Fibroblast of the conjunctiva (primary cell): ENCODE measurements at regions not wholly inside any gene's neighbourhood (a gene's known extent, or its start where the extent isn't known, plus 50 kb on each side); places are given as distances from the start of the nearest gene placed in this dataset.
"Not testable (repeated sequence)": the region's sequence is repeated elsewhere in the genome, so short reads cannot be mapped to it uniquely, and the experiment has no call there.

Experiments used
- DNase-seq: peaks from one replicate; pipeline ENCODE4 v3.0.0-alpha.2; 2010; ENCODE audit warnings: low read depth

DNA sequence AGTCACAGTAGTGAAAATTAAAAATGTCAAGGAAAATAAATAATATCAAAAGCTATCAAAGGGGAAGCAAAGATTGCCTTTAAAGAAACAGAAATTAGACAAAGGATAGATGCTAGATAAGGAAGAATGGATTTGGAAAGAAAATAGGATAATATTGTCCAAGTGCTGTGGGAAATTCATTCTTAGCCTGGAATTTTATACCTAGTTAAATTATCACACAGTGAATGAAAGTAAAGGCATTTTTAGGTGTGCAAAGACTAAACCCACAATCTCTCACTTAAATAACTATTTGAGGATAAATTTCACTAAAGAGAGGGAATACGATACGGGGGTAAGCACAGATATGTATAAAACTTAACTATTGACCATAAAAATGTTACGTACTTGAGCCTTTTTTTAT lies 511.1 kb downstream of the TMEM135 start:
- DNase-seq, result no peak

DNA sequence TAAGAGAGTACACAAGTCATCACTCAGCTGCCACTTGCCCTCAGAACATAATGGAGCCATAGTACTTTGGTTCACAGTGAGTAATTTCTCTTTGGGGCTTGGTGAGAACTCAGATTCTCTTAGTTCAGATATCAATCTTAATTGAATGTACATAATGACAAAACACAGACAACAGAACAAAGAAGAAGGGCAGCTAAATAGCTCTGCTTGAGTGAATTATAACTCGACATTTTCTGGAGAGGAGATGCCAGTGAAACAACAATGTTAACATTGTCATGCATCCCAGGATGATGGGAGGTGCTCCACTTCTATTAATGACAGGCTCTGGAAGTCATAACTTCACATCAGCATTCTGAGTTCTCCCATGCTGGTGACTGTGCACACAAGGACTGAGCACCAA lies 508.1 kb downstream of the TMEM135 start:
- no peak for DNase-seq

DNA sequence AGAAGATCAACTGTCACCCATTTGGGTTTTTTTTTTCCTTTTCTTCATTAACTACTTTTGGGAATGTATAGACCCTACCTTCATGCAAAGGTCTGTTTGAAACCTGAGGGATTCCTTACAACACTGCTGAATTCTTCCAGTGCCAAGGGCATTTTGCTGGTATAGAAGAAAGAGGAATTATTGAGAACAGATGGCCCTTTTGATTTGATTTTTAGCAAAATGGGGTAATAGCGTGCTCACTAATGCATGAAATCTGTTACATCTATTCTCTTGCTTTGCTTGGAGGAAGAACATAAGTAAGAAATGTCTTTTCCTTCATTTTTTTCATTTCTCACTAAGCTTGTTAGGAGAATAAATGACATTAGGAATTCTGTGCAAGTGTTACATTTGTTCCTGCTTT lies 501.9 kb downstream of the TMEM135 start:
- DNase-seq, result no peak

DNA sequence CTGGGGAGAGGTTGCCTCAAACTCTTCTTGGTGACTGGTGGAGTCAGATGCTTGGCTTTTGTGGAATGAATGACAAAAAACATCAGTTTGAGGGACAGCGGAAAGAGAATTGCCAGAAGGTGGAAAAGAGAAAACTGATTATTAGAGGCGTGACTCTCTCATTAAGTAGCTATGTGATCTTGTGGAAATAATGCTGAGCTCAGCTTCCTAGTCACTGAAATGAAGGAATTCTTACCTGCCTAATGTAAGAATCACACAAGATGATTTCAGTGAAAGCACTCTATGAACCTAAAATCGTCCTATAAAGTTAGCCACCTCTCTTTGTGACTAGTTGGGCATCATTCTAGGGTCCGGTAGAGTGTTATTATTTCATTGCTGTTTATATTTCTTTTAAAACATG lies 498.8 kb downstream of the TMEM135 start:
- no peak for DNase-seq

DNA sequence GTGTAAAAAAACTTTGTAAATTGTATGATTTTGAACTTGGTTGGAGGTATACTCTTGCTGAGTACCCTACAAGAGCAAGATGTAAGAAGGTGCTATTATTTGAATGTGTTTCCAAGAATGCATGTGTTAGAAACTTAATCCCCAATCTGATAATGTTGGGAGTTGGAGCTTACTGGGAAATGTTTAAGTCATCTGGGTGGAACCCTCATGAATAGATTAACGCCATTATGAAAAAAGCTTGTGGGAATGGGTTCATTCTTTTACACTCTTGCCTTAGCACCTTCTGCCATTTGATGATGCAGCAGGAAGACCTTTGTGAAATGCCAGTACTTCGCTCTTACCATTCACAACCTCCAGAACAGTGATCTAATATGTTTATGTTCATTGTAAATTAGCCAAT lies 498.3 kb downstream of the TMEM135 start:
- no peak for DNase-seq

DNA sequence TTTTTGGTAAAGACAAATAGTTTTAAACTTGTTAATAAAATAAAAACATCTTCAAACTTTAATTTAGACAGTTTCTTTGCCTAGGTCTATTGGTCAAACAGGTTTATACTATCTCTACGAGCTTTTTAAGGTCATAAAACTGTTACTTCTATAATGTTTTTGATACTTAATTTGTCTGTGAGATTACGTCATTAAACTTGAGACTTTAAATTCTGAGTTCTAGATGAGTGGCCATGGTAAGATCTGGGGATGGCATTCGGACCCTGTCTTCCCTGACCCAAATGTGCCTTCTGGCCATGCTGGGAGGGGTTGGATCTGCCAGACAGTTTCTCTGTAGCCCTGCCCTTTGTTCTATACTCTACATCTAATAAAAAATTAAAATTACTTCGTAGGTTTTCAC lies 497.8 kb downstream of the TMEM135 start:
- no peak for DNase-seq

DNA sequence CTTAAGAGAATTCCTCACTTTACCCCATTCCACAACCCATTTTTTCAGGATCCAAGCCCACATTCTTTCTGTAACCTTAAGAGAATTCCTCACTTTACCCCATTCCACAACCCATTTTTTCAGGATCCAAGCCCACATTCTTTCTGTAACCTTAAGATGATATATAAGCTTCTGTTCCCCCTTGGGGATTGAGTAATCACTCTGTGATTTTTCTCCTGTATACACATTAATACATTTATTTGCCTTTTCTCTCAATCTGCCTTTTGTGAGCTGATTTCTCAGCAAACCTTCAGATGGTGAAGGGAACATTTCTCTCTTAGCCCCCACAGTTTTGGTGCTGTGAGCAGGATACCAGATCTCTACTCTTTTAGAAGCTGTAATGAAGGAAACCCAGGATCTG lies 494.1 kb downstream of the TMEM135 start:
- not testable (repeated sequence) for DNase-seq

DNA sequence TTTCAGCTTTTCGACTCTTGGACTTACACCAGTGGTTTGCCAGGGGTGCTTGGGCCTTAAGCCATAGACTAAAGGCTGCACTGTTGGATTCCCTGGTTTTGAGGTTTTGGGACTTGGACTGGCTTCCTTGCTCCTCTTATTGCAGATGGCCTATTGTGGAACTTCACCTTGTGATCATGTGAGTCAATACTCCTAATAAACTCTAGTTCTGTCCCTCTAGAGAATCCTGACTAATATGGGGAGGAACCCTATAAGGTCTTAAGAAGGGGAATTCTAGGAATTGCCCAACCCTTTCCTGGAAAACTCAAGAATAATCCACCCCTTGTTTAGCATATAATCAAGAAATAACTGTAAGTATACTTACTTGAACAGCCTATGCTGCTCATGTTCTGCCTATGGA lies 491.8 kb downstream of the TMEM135 start:
- DNase-seq, result no peak

DNA sequence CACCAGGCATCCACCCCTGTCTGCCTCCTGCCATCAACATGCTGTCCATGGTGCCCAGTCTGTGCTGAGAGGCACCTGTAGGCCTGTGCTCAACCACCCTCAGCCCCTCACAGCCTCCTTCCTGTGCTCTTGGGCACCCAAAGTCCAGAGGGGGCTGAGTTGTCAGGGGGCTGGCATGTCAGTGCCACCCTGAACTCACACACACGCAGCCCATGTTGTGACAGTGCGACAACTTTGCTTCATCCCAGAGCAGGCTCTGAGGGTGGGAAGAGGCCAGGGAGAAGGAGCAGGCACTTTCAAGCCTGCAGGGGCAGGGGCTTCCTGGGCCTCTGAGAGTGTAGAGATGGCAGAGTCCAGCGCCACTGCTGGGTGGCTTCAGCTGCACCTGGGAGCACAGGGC lies 491.0 kb downstream of the TMEM135 start:
- DNase-seq, result no peak

DNA sequence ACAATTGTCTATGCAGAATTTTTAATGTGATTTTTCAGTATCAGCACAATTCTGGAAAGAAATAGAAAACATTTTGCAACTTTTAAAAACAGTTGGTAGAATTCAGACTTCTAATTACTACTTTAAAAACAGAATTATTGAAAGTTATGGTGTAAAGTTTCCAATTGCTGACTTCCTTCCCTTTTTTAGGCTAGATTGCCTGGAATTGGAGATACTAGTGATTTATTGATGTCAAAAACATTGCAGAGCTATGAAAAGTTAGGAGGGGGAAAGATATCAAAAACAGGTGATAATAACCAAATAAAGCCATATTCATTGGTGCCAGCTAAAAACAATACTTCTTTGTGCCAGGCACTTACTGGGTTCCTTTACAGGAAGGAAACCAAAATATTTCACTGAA lies 485.5 kb downstream of the TMEM135 start:
- DNase-seq, result no peak

DNA sequence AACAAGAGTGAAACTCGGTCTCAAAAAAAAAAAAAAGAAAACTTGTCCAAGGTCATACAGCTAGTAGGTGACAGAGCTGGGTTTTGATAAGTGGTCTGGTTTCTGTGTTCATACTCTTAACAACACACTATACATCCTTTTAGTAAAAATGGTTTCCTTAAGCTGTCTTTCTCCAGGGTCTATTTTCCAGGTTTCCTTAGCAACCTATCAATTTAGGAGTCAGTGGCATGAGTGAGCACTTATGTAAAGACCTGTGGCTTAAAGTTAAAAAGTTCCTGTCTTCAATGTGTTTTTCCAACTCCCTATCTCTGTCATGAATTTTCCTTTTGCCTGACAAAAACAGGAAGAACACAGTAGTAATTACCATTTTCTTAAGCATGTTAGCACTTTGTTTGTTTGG lies 480.5 kb downstream of the TMEM135 start:
- no peak for DNase-seq

DNA sequence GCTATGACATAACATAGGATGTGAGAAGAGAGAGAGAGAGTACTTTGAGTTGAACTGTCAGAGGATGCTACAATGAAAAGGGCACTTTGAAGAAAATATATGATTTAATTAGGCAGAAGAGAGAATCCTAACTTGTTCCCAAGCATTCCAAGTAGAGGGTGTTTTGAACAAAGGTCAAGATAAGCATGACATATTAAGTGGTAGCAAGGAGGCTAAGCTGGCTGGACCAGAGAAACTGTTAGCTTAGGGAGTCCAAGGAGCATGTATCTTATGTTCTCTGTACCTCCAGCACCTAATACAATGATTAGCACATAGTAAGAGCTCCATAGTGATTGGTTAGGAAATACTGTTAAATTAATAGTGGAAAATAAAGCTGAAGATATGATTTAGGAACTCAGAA lies 479.6 kb downstream of the TMEM135 start:
- DNase-seq, result no peak

DNA sequence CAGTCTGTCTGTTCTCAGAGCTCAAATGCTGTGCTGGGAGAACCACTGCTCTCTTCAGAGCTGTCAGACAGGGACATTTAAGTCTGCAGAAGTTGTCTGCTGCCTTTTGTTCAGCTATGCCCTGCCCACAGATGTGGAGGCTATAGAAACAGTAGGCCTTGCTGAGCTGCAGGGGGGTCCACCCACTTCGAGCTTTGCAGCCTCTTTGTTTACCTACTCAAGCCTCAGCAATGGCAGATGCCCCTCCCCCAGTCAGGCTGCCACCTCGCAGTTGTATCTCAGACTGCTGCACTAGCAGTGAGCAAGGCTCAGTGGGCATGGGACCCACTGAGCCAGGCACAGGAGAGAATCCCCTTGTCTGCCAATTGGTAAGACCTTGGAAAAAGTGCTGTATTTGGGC lies 470.0 kb downstream of the TMEM135 start:
- not testable (repeated sequence) for DNase-seq

DNA sequence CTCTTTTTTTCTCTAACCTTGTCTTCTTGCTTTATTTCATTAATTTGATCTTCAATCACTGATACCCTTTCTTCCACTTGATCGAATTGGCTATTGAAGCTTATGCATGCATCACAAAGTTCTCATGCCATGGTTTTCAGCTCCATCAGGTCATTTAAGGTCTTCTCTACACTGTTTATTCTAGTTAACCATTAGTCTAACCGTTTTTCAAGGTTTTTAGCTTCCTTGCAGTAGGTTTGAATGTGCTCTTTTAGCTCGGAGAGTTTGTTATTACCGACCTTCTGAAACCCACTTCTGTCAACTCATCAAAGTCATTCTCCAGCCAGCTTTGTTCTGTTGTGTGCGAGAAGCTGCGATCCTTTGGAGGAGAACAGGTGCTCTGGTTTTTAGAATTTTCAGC lies 469.2 kb downstream of the TMEM135 start:
- DNase-seq, result not testable (repeated sequence)

DNA sequence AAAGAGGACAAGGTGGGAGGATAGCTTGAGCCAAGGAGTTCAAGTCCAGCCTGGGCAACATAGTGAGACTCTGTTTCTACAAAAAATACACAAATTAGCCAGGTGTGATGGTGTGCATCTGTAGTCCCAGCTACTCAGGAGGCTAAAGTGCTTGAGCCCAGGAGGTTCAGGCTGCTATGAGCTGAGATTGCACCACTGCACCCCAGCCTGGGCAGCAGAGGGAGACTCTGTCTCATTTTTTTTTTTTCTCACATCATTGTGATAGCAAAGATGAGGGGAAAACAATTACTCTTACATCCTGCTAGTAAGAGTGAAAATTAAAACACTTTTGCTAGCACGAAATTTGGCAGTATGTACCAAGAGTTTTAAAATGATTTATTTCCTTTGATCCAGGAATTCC lies 463.7 kb downstream of the TMEM135 start:
- DNase-seq, result no peak

DNA sequence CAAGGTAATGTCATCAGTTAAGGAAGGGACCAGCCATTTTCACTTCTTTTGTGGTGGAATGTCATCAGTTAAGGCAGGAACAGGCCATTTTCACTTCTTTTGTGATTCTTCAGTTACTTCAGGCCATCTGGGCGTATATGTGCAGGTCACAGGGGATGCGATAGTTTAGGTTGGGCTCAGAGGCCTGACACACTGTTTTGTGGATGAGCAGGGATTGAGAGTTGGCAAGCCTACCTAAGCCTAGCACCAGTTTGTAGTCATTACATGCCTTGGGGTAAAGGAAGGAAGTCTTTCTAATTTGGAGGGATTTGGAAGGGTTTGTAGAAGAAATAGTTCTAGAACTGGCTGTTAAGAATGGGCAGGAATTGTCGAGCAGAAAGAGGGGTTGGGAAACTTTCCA lies 457.2 kb downstream of the TMEM135 start:
- not testable (repeated sequence) for DNase-seq

DNA sequence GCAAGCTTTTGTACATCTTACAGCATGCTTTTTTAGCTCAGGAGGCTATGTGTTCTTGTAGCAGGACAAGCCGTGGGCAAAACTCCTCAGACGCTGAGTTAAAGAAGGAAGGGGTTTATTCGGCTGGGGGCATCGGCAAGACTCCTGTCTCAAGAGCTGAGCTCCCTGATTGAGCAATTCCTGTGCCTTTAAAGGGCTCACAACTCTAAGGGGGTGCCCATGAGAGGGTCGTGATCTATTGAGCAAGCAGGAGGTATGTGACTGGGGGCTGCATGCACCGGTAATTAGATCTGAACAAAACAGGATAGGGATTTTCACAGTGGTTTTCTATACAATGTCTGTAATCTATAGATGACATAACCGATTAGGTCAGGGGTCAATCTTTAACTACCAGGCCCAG lies 456.3 kb downstream of the TMEM135 start:
- DNase-seq, result not testable (repeated sequence)

DNA sequence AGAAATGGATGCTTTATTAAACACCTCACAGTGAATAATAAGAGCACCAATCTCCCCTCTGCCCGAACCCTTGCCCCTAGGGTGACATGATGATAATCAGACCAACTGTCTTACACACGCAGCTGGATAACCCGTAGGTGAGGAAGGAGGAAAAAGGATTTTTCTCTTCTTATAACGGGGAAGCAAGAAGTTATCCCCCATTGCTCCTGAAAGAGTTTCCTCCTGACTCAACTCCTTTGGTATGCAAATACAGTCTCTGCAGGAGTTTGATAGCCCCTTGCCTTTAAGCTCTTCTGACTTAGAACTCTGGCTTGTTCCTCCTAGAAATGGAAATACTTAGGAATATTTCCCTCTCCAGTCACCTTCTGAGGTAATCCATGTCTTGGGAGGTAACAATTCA lies 455.8 kb downstream of the TMEM135 start:
- DNase-seq, result no peak

DNA sequence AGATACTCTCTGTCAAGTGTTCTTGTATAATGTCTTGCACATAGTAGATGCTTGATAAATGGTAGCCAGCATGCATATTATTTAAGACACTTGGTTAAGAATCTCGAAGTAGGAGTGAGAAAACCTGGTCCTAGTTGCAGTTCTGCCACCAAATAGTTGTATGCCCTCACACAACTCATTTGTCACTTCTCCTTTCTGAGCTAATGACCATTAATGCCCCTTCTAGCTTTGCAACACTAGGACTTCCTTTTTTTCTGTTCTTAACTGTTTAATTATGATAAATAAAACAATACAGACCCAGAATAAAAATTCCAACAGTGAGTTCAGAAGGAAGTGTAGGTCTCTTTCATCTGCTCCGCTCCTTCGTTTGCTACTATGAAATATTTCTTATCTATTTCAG lies 453.6 kb downstream of the TMEM135 start:
- no peak for DNase-seq

DNA sequence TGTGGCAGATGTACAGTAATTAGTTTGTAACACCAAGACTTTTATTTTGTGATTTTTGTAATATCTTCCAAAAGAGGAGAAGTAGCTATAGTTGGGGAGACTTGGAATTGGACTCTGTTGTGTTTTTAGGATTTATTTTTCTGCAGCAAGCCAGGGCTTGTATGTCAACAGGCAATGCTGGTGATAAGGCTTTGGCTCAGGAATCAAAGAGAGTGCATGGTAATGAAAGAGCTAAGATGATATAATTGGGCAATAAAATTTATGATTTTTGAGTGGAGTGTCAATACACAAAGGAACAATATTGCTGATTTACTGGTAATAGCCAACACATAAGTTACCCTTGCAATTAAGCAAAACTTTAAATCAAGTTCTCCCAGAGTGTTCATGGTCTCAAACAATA lies 452.9 kb downstream of the TMEM135 start:
- no peak for DNase-seq

DNA sequence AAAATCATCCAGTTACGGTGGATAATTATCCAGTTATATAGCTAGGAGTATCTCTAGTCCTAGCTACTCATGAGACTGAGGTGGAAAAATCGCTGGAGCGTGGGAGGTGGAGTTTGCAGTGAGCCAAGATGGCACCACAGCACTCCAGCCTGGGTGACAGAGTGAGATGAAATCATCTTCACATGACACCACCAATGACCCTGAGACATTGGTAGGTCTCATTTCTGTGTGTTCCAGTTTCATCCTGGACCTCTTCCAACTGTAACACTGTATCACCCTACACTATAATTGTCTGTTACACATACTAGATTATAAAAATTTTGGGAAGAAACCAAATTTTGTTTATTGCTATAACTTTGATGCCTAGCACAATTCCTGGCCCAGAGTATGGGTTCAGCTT lies 446.8 kb downstream of the TMEM135 start:
- no peak for DNase-seq

DNA sequence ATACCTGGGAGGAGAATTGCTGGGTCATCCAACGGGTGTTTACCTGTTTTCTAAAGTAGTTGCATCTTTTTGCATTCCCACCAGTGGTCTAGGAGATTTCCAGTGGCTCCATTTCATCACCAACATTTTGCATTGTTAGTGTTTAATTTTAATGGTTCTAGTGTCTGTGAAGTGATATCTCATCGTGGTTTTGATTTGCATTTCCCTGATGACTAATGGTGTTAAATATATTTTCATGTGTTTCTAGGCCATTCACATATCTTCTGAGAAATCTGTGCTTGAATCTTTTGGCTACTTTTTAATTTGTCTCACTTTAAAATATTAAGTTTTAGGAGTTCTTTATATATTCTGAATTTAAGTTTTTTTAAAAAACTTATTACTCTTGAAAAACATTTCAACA lies 439.6 kb downstream of the TMEM135 start:
- DNase-seq, result no peak

DNA sequence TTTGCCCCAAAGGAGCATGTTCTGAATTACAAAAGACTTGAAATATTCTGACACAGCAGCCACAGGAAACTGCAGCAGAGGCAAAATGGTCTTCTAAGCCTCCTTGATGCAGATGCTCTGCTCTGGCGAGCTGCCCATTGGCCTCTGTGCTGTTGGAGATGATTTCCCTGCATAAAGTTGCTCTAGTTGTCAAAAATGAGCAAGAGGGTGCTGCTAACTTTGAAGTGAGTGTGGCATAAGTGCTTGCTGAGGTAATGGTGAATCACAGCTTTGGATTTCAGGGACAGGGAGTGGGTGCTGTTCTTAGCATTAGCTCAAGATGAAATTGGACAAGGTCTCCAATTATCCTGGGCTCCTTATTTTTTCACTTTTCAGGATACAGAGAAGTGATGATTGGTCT lies 435.4 kb downstream of the TMEM135 start:
- peak; percentile 21 for DNase-seq

DNA sequence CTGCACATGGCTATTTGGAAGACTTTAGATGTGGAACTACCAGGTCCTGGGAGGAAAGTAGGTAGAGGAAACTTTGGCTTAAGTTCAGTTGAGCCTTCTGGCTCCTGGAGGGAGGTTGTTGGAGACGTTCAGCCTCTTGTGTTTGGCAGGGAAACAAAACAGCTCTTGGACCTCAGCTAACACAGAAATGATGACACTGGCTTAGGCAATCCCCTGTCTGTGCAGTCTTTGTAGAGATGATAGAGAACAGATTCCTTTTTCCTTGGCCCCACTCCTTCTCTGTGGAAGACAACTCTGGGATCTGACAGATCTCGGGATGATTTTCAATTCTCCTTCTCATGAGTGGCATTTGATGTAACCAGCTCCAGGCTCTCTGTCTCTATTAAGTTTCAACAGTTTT lies 428.5 kb downstream of the TMEM135 start:
- DNase-seq, result no peak

DNA sequence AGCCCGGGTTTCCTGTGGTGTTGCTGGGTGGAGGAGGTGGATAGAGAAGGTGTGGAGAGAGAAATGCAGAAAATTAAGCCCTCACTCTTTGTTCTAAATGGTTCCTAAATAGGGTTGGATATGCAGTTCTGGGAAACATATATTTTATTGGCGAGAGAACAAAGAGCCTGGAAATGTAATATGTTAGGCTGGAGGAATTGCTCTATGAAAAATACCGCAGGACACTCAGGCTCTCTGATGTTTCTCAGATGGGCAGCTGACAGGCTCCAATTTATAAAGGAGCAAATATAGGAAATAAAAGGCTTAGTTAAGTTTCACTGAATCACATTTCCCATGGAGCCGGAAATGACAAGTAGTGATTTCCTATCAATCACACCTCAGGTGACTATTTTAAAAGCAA lies 428.0 kb downstream of the TMEM135 start:
- DNase-seq, result no peak
